ENCODE measurements at regions not wholly inside any gene's neighbourhood (a gene's known extent, or its start where the extent isn't known, plus 50 kb on each side); places are given as distances from the start of the nearest gene placed in this dataset.
"Not testable (repeated sequence)": the region's sequence is repeated elsewhere in the genome, so short reads cannot be mapped to it uniquely, and the experiment has no call there.

DNA sequence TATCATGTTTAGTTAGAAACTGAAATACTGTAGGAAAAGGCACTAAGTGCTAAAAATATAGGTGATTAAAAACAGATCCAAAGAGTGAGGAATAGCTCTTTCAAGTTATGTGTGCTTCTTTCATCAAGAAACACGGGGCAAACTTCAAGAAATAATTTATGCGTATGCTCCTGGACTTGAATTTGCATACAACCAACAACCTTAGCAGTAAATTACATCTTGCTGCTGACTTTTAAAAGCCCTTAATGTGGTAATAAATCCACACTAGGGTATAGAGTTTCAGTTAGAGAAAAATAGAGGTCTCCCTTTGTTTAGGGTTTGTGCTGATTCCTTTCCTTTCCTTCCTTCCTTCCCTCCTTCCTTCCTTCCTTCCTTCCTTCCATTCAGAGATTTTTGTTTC lies 94.5 kb upstream of the GC start:
- ATAC-seq (replicated peaks in 1 of 4) (no peak), DNase-seq (no peak)
- no peak overlapping the region for H3K27ac Mint-ChIP-seq
- Histone ChIP-seq H3K9me3 (no peaks in the 10 kb centered on the region), H3K36me3 (ENCODE audit: control insufficient read depth in 2 of 2, extremely low read depth in 1 of 2, insufficient read depth in 1 of 2, low read length in 1 of 2) (no peaks in the 10 kb centered on the region), H3K27me3 (replicated peaks in 1 of 2; ENCODE audit: control insufficient read depth in 2 of 2, extremely low read depth in 1 of 2, insufficient read depth in 2 of 2, low read length in 1 of 2) (no peaks in the 10 kb centered on the region), H3K4me1 (ENCODE audit: control insufficient read depth in 1 of 2, extremely low read depth in 1 of 2, insufficient read depth in 2 of 2, low read length in 2 of 2) (no peaks in the 10 kb centered on the region), H3K27ac (ENCODE audit: low read length) (no peak overlapping the region), H3K4me3 (ENCODE audit: control insufficient read depth in 1 of 2, extremely low read depth in 1 of 2, low read length in 1 of 2) (no peak overlapping the region)
- WGBS (ENCODE audit: insufficient coverage) = no CpG with 5 or more reads among the region's 2 CpGs
- ChIA-PET POLR2A (no interaction called here), CTCF (no interaction called here)
- no peaks in the 10 kb centered on the region for H3K27me3 Mint-ChIP-seq
- H3K4me3 Mint-ChIP-seq = no peak overlapping the region
- no peaks in the 10 kb centered on the region for H3K4me1 Mint-ChIP-seq
- H3K9me3 Mint-ChIP-seq = peaks cover 5 to 9% (median 8%) of the 10 kb centered on the region in 3 donors
- H3K36me3 Mint-ChIP-seq = no peaks in the 10 kb centered on the region

DNA sequence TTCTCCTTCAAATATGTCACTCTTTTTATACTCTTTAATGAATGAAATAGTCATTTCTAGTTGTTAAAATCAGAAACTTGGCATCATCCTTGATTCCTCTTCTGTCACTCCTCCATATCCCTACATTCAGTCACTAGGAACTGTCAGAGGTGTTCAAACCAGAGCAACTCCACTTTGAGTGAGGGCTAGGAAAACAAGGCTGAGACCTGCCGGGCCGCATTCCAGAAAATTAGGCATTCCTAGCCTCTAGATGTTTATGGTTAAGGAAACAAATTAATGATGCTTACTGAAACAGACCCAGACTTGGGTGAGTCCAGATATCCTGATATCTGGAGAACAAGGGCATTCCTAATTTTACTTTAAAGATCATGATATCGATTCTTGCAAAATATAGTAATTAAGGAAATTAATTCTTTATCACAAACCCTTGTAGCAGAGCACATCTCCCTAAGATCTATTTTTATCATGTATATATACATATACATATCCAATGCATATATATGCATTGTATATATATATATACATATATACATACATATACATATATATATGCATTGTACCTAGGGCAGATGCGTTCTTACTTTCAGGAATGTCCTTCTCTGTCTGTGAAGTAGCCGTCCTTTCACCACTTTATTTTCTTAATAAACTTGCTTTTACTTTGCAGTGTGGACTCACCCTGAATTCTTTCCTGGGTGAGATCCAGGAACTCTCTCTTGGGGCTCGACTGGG lies 98.4 kb upstream of the GC start:
- H3K4me3 ChIP-seq (ENCODE audit: control insufficient read depth in 1 of 2, extremely low read depth in 1 of 2, low read length in 1 of 2) = no peak overlapping the region
- CTCF ChIA-PET = no interaction called here
- no peaks in the 10 kb centered on the region for H3K4me1 Mint-ChIP-seq
- H3K4me1 ChIP-seq (ENCODE audit: control insufficient read depth in 1 of 2, extremely low read depth in 1 of 2, insufficient read depth in 2 of 2, low read length in 2 of 2) = no peaks in the 10 kb centered on the region
- no peaks in the 10 kb centered on the region for H3K36me3 Mint-ChIP-seq
- peaks cover 0 to 2% (median 0%) of the 10 kb centered on the region in 3 donors for H3K9me3 Mint-ChIP-seq
- no peaks in the 10 kb centered on the region for H3K27me3 Mint-ChIP-seq
- H3K27me3 ChIP-seq (replicated peaks in 1 of 2; ENCODE audit: control insufficient read depth in 2 of 2, extremely low read depth in 1 of 2, insufficient read depth in 2 of 2, low read length in 1 of 2) = no peaks in the 10 kb centered on the region
- WGBS (ENCODE audit: insufficient coverage) = 67% methylated on average over 3 of the region's 6 CpGs
- ATAC-seq (replicated peaks in 1 of 4) (no peak), DNase-seq (no peak)
- H3K36me3 ChIP-seq (ENCODE audit: control insufficient read depth in 2 of 2, extremely low read depth in 1 of 2, insufficient read depth in 1 of 2, low read length in 1 of 2) = no peaks in the 10 kb centered on the region
- no peak overlapping the region for H3K4me3 Mint-ChIP-seq
- no peaks in the 10 kb centered on the region for H3K9me3 ChIP-seq
- POLR2A ChIA-PET = no interaction called here
- no peak overlapping the region for H3K27ac Mint-ChIP-seq
- H3K27ac ChIP-seq (ENCODE audit: low read length) = no peak overlapping the region

DNA sequence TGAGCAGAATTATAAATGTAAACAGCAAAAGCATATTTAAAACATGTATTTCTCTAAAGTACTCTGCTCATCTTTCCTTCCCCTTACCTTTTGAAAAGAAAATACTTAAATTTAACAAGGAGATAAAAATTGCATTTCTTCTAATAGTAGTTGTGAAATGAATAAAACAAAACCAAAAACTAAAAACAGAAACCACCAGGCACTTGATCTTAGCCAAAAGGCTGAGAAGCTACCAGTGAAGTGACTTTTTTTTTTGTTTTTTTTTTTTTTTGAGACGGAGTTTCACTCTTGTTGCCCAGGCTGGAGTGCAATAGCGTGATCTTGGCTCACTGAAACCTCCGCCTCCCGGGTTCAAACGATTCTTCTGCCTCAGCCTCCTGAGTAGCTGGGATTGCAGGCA lies 116.5 kb upstream of the GC start:
- H3K27me3 ChIP-seq (replicated peaks in 1 of 2; ENCODE audit: control insufficient read depth in 2 of 2, extremely low read depth in 1 of 2, insufficient read depth in 2 of 2, low read length in 1 of 2); CTCF ChIA-PET; H3K4me3 Mint-ChIP-seq; ATAC-seq (replicated peaks in 1 of 4); DNase-seq; H3K4me1 Mint-ChIP-seq; H3K27ac ChIP-seq (ENCODE audit: low read length); POLR2A ChIA-PET; H3K36me3 Mint-ChIP-seq; H3K4me1 ChIP-seq (ENCODE audit: control insufficient read depth in 1 of 2, extremely low read depth in 1 of 2, insufficient read depth in 2 of 2, low read length in 2 of 2); H3K36me3 ChIP-seq (ENCODE audit: control insufficient read depth in 2 of 2, extremely low read depth in 1 of 2, insufficient read depth in 1 of 2, low read length in 1 of 2); H3K9me3 Mint-ChIP-seq; H3K27me3 Mint-ChIP-seq; H3K27ac Mint-ChIP-seq; H3K9me3 ChIP-seq; H3K4me3 ChIP-seq (ENCODE audit: control insufficient read depth in 1 of 2, extremely low read depth in 1 of 2, low read length in 1 of 2): not testable (repeated sequence)
- WGBS (ENCODE audit: insufficient coverage) = 78% methylated on average over 3 of the region's 5 CpGs

DNA sequence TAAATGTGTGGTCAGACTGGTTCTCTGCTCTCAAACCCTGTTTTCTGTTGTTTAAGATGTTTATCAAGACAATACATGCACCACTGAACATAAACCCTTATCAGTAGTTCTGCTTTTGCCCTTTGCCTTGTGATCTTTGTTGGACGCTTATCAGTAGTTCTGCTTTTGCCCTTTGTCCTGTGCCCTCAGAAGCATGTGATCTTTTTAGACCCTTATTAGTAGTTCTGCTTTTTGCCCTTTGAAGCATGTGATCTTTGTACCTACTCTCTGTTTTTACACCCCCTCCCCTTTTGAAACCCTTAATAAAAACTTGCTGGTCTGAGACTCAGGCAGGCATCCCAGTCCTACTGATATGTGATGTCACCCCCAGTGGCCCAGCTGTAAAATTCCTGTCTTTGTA lies 121.7 kb upstream of the GC start:
- H3K36me3 ChIP-seq (ENCODE audit: control insufficient read depth in 2 of 2, extremely low read depth in 1 of 2, insufficient read depth in 1 of 2, low read length in 1 of 2); ATAC-seq (replicated peaks in 1 of 4); CTCF ChIA-PET; DNase-seq; H3K4me3 ChIP-seq (ENCODE audit: control insufficient read depth in 1 of 2, extremely low read depth in 1 of 2, low read length in 1 of 2); H3K4me1 Mint-ChIP-seq; H3K27me3 ChIP-seq (replicated peaks in 1 of 2; ENCODE audit: control insufficient read depth in 2 of 2, extremely low read depth in 1 of 2, insufficient read depth in 2 of 2, low read length in 1 of 2); H3K4me3 Mint-ChIP-seq; H3K9me3 ChIP-seq; POLR2A ChIA-PET; H3K27ac ChIP-seq (ENCODE audit: low read length); H3K27me3 Mint-ChIP-seq; H3K36me3 Mint-ChIP-seq; H3K4me1 ChIP-seq (ENCODE audit: control insufficient read depth in 1 of 2, extremely low read depth in 1 of 2, insufficient read depth in 2 of 2, low read length in 2 of 2); H3K27ac Mint-ChIP-seq: not testable (repeated sequence)
- no CpG with 5 or more reads among the region's 1 CpG for WGBS (ENCODE audit: insufficient coverage)
- peaks cover 6 to 13% (median 8%) of the 10 kb centered on the region in 3 donors for H3K9me3 Mint-ChIP-seq

DNA sequence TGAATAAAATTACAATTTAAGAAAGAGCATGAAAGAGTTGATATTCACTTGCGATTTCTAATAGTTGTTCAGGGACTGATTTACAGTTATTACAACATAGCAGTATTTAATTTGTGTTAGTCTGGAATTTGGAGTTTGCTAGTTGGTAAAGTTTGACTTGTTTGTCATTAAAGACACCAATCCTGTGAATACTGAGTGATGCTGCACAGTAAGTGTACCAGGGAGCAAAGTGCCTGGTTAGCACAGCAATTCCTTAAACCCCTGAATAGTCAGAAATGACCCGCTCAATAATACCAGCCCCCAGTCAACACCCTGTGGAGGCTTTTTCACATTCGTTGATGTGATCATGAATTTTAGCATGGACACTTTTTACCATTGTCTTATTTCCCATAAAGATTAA lies 122.2 kb upstream of the GC start:
- H3K36me3 ChIP-seq (ENCODE audit: control insufficient read depth in 2 of 2, extremely low read depth in 1 of 2, insufficient read depth in 1 of 2, low read length in 1 of 2) = no peaks in the 10 kb centered on the region

DNA sequence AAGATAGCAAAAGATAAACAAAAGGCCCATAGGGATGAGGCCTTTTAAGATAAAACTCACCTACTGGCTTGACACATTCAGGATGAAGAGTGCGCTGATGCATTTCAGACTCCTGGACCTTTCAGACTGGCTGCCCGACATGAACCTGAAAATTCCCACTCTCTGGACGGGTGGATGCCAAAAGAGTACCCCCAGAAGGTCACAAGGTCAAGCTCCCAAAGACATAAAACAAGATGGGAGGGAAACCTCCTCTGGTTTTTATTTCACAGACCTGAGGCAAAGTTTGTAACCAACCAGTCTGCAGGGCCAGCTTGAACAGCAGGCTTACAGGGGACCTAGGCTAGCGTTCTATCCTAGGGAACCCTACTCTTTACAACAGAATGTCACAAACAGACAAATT lies 123.2 kb upstream of the GC start:
- WGBS (ENCODE audit: insufficient coverage) = 58% methylated on average over 3 of the region's 4 CpGs
- H3K27me3 ChIP-seq (replicated peaks in 1 of 2; ENCODE audit: control insufficient read depth in 2 of 2, extremely low read depth in 1 of 2, insufficient read depth in 2 of 2, low read length in 1 of 2) = no peaks in the 10 kb centered on the region
- ChIA-PET CTCF (no interaction called here), POLR2A (no interaction called here)
- DNase-seq = no peak
- H3K4me3 ChIP-seq (ENCODE audit: control insufficient read depth in 1 of 2, extremely low read depth in 1 of 2, low read length in 1 of 2) = no peak overlapping the region
- Mint-ChIP-seq H3K27ac (no peak overlapping the region), H3K36me3 (no peaks in the 10 kb centered on the region), H3K27me3 (no peaks in the 10 kb centered on the region), H3K9me3 (peaks cover 6 to 13% (median 8%) of the 10 kb centered on the region in 3 donors), H3K4me1 (no peaks in the 10 kb centered on the region), H3K4me3 (no peak overlapping the region)
- no peaks in the 10 kb centered on the region for H3K36me3 ChIP-seq (ENCODE audit: control insufficient read depth in 2 of 2, extremely low read depth in 1 of 2, insufficient read depth in 1 of 2, low read length in 1 of 2)
- no peak overlapping the region for H3K27ac ChIP-seq (ENCODE audit: low read length)
- H3K9me3 ChIP-seq = no peaks in the 10 kb centered on the region
- no peaks in the 10 kb centered on the region for H3K4me1 ChIP-seq (ENCODE audit: control insufficient read depth in 1 of 2, extremely low read depth in 1 of 2, insufficient read depth in 2 of 2, low read length in 2 of 2)
- ATAC-seq (replicated peaks in 1 of 4) = no peak

More for the DNA sequence above, 122.2 kb upstream of the GC start:
- Mint-ChIP-seq H3K9me3 (peaks cover 6 to 13% (median 8%) of the 10 kb centered on the region in 3 donors), H3K27ac (no peak overlapping the region), H3K36me3 (no peaks in the 10 kb centered on the region), H3K27me3 (no peaks in the 10 kb centered on the region), H3K4me3 (no peak overlapping the region), H3K4me1 (no peaks in the 10 kb centered on the region)
- Histone ChIP-seq H3K27ac (ENCODE audit: low read length) (no peak overlapping the region), H3K27me3 (replicated peaks in 1 of 2; ENCODE audit: control insufficient read depth in 2 of 2, extremely low read depth in 1 of 2, insufficient read depth in 2 of 2, low read length in 1 of 2) (no peaks in the 10 kb centered on the region), H3K4me3 (ENCODE audit: control insufficient read depth in 1 of 2, extremely low read depth in 1 of 2, low read length in 1 of 2) (no peak overlapping the region), H3K4me1 (ENCODE audit: control insufficient read depth in 1 of 2, extremely low read depth in 1 of 2, insufficient read depth in 2 of 2, low read length in 2 of 2) (no peaks in the 10 kb centered on the region), H3K9me3 (no peaks in the 10 kb centered on the region)
- POLR2A ChIA-PET = no interaction called here
- WGBS (ENCODE audit: insufficient coverage) = no CpG with 5 or more reads among the region's 3 CpGs
- CTCF ChIA-PET = no interaction called here
- ATAC-seq (replicated peaks in 1 of 4) (no peak), DNase-seq (no peak)

DNA sequence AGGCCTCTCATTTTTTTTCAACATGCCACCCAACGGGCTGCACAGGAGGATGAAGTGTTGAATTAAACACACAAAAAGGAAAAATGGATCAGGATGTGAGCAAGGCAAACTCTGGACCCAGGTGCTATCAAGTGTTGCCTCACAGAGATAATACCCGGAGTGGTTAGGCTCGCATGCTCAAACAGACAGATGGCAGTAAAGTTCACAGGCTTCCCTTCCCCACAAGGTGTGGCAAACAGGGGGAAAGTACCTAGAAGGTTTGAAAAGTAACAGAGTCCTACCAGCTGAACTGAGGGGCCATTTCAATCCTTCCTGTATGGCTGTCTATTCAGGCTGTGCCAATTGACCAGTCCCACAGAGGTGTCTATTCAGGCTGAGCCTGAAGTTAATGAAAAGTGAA lies 123.9 kb upstream of the GC start:
- POLR2A ChIA-PET = no interaction called here

More for the DNA sequence above, 123.9 kb upstream of the GC start:
- no peaks in the 10 kb centered on the region for H3K9me3 ChIP-seq
- no peaks in the 10 kb centered on the region for H3K4me1 ChIP-seq (ENCODE audit: control insufficient read depth in 1 of 2, extremely low read depth in 1 of 2, insufficient read depth in 2 of 2, low read length in 2 of 2)
- Mint-ChIP-seq H3K36me3 (no peaks in the 10 kb centered on the region), H3K4me1 (no peaks in the 10 kb centered on the region), H3K27me3 (no peaks in the 10 kb centered on the region), H3K27ac (no peak overlapping the region), H3K4me3 (no peak overlapping the region), H3K9me3 (peaks cover 6 to 13% (median 8%) of the 10 kb centered on the region in 3 donors)
- CTCF ChIA-PET = no interaction called here
- no peak for ATAC-seq (replicated peaks in 1 of 4)
- H3K4me3 ChIP-seq (ENCODE audit: control insufficient read depth in 1 of 2, extremely low read depth in 1 of 2, low read length in 1 of 2) = no peak overlapping the region
- no peaks in the 10 kb centered on the region for H3K36me3 ChIP-seq (ENCODE audit: control insufficient read depth in 2 of 2, extremely low read depth in 1 of 2, insufficient read depth in 1 of 2, low read length in 1 of 2)
- H3K27me3 ChIP-seq (replicated peaks in 1 of 2; ENCODE audit: control insufficient read depth in 2 of 2, extremely low read depth in 1 of 2, insufficient read depth in 2 of 2, low read length in 1 of 2) = no peaks in the 10 kb centered on the region
- H3K27ac ChIP-seq (ENCODE audit: low read length) = no peak overlapping the region
- DNase-seq = no peak
- whole genome bisulfite sequencing (ENCODE audit: insufficient coverage) = 60% methylated on average over 1 of the region's 3 CpGs
